Epithelial cell of proximal tubule (primary cell): ENCODE measurements at regions not wholly inside any gene's neighbourhood (a gene's known extent, or its start where the extent isn't known, plus 50 kb on each side); places are given as distances from the start of the nearest gene placed in this dataset.

Source experiments
- DNase-seq: peaks from one replicate; pipeline ENCODE4 v3.0.0-alpha.2; 2011; ENCODE audit warnings: low read depth
- H3K4me3 ChIP-seq: 2 replicates; pipeline ENCODE4 v1.5.1; 2011; ENCODE audit warnings: low read depth, mild to moderate bottlenecking, low read length
- CTCF ChIP-seq: conservative IDR thresholded peaks from 2 replicates; pipeline ENCODE4 v1.5.1; 2012; ENCODE audit warnings: low read depth, mild to moderate bottlenecking, low read length

GRCh38 chr11:91660036-91660435 is 564.6 kb upstream of the FAT3 start:
- DNase-seq: no peak
- no peak overlapping the region for H3K4me3 ChIP-seq
- no peak for TF ChIP-seq CTCF

- no peak for DNase-seq
These were observed 569.9 kb upstream of the FAT3 start for GRCh38 chr11:91654686-91655085.

GRCh38 chr11:91653079-91653754 is 571.4 kb upstream of the FAT3 start:
- no peak overlapping the region for H3K4me3 ChIP-seq
- TF ChIP-seq CTCF: no peak
- DNase-seq: no peak

More at GRCh38 chr11:91654686-91655085, 569.9 kb upstream of the FAT3 start:
- no peak for TF ChIP-seq CTCF
- H3K4me3 ChIP-seq: no peak overlapping the region

GRCh38 chr11:91650802-91651201 is 573.8 kb upstream of the FAT3 start:
- TF ChIP-seq CTCF: no peak
- no peak overlapping the region for H3K4me3 ChIP-seq
- DNase-seq: no peak

- H3K4me3 ChIP-seq: no peak overlapping the region
- no peak for TF ChIP-seq CTCF
- no peak for DNase-seq
These were observed 583.5 kb upstream of the FAT3 start for GRCh38 chr11:91641153-91641552.

- no peak for TF ChIP-seq CTCF
- no peak for DNase-seq
- no peak overlapping the region for H3K4me3 ChIP-seq
These were observed 585.3 kb upstream of the FAT3 start for GRCh38 chr11:91639359-91639758.
